ENCODE measurements at regions not wholly inside any gene's neighbourhood (a gene's known extent, or its start where the extent isn't known, plus 50 kb on each side); places are given as distances from the start of the nearest gene placed in this dataset.
A peak's percentile ranks its signal among the peaks of the same experiment; 100 is the strongest.
"Not testable (repeated sequence)": the region's sequence is repeated elsewhere in the genome, so short reads cannot be mapped to it uniquely, and the experiment has no call there.

GRCh38 chr2:11950896-11951295 lies 204.5 kb downstream of the LPIN1 start:
- no peak for DNase-seq

GRCh38 chr2:11951492-11951891 lies 205.1 kb downstream of the LPIN1 start:
- DNase-seq, result not testable (repeated sequence)

GRCh38 chr2:11953258-11953657 lies 206.8 kb downstream of the LPIN1 start:
- no peak for DNase-seq

GRCh38 chr2:11955314-11955713 lies 208.9 kb downstream of the LPIN1 start:
- DNase-seq, result no peak

GRCh38 chr2:11955884-11956291 lies 209.5 kb downstream of the LPIN1 start:
- peak in 3 of 56 donors; percentile 3 to 28 (median 9) for DNase-seq

- DNase-seq, result no peak
These were observed 216.4 kb downstream of the LPIN1 start for GRCh38 chr2:11962707-11963328.

GRCh38 chr2:11963966-11964365 lies 217.5 kb downstream of the LPIN1 start:
- DNase-seq, result no peak

- DNase-seq, result no peak
These were observed 221.6 kb downstream of the LPIN1 start for GRCh38 chr2:11967946-11968465.

GRCh38 chr2:11968521-11968920 lies 222.1 kb downstream of the LPIN1 start:
- no peak for DNase-seq

GRCh38 chr2:11969774-11970173 lies 223.3 kb downstream of the LPIN1 start:
- DNase-seq, result no peak

- DNase-seq, result no peak
These were observed 228.1 kb downstream of the LPIN1 start for GRCh38 chr2:11974573-11974972.

- no peak for DNase-seq
These were observed 228.9 kb downstream of the LPIN1 start for GRCh38 chr2:11975373-11975772.

GRCh38 chr2:11976073-11976472 lies 229.6 kb downstream of the LPIN1 start:
- DNase-seq, result no peak

- DNase-seq, result no peak
These were observed 231.5 kb downstream of the LPIN1 start for GRCh38 chr2:11977766-11978524.

- no peak for DNase-seq
These were observed 234.4 kb downstream of the LPIN1 start for GRCh38 chr2:11980809-11981208.

GRCh38 chr2:11983401-11983800 lies 237.0 kb downstream of the LPIN1 start:
- no peak for DNase-seq

GRCh38 chr2:11983870-11984269 lies 237.4 kb downstream of the LPIN1 start:
- DNase-seq, result peak in 2 of 56 donors; percentile 7 to 10

- DNase-seq, result no peak
These were observed 238.1 kb downstream of the LPIN1 start for GRCh38 chr2:11984316-11985158.

- DNase-seq, result no peak
These were observed 239.6 kb downstream of the LPIN1 start for GRCh38 chr2:11985817-11986566.

- no peak for DNase-seq
These were observed 240.7 kb downstream of the LPIN1 start for GRCh38 chr2:11987151-11987550.

- DNase-seq, result no peak
These were observed 242.4 kb downstream of the LPIN1 start for GRCh38 chr2:11988691-11989353.

All from amygdala (tissue), 56 donors.